ENCODE measurements at regions not wholly inside any gene's neighbourhood (a gene's known extent, or its start where the extent isn't known, plus 50 kb on each side); places are given as distances from the start of the nearest gene placed in this dataset.

DNA sequence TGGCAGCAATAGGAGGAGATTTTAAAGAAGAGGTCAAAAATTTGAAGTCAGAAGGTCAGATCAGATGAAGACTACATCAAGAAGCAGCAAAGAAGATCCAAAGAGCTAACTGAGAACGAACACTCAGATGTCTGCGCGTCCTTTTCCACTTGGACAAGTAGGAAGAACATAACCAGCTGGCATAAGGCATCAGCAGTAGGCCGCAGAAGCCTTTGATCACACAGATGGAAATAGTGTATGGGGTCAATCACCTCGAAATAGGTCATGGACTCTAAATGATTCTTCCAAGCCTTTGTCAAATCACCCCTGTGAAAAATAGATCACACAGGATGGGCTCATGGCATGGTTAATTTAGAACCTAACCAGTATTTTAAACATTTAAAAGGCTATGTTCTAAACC is 56.4 kb upstream of the TOM1L1 start:
- H3K27me3 ChIP-seq (ENCODE audit: insufficient read depth in 3 of 3, low read length in 2 of 3): no peaks in the 10 kb centered on the region
- TF ChIP-seq, protein P1, sequence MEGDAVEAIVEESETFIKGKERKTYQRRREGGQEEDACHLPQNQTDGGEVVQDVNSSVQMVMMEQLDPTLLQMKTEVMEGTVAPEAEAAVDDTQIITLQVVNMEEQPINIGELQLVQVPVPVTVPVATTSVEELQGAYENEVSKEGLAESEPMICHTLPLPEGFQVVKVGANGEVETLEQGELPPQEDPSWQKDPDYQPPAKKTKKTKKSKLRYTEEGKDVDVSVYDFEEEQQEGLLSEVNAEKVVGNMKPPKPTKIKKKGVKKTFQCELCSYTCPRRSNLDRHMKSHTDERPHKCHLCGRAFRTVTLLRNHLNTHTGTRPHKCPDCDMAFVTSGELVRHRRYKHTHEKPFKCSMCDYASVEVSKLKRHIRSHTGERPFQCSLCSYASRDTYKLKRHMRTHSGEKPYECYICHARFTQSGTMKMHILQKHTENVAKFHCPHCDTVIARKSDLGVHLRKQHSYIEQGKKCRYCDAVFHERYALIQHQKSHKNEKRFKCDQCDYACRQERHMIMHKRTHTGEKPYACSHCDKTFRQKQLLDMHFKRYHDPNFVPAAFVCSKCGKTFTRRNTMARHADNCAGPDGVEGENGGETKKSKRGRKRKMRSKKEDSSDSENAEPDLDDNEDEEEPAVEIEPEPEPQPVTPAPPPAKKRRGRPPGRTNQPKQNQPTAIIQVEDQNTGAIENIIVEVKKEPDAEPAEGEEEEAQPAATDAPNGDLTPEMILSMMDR (IDR thresholded peaks at IDR 0.05): no peak
- H3K27ac ChIP-seq: no peak overlapping the region
- 36 to 43% (median 41%) methylated on average over 5 of the region's 5 CpGs for WGBS, 3 donors
- H3K4me3 ChIP-seq: no peak overlapping the region
- no peaks in the 10 kb centered on the region for H3K36me3 ChIP-seq (ENCODE audit: insufficient read depth in 1 of 2, low read depth in 1 of 2)
- no peaks in the 10 kb centered on the region for H3K4me1 ChIP-seq
- H3K9me3 ChIP-seq: no peaks in the 10 kb centered on the region
- DNase-seq: no peak
- intact Hi-C loops (cut with DNase I): no loop called here
- ATAC-seq: no peak

DNA sequence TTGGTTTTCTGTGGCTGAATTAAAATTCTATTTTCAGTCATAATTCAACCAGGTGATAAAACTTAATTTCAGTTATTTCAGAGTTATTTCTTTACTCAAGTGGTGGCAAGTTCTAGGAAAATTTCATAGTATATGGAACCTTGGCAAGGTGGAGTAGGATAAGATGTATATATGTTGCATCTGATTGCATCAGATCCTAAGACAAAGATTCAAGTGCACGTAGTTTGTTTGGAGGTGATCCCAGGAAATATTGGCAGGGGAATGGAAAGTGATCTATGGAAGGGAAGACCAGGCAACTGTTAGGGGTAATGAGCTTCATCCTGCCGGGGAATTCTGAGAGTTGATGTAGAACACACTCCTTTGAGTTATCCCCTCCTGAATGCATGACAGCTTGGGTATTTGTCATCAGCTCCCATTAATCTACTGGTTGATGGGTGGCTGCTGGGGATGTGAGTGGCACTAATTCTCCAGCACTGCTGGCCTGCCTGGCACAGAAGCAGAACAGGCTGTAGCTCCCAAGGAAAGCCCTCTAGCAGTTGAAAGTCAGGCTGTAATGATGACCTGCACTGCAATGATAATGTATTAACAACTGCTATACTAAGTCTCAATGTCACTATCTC is 52.2 kb upstream of the TOM1L1 start:
- no peak overlapping the region for H3K4me3 ChIP-seq
- H3K27me3 ChIP-seq (ENCODE audit: insufficient read depth in 3 of 3, low read length in 2 of 3): no peaks in the 10 kb centered on the region
- WGBS, 3 donors: 47 to 77% (median 59%) methylated on average over 2 of the region's 2 CpGs
- TF ChIP-seq, protein P1 (IDR thresholded peaks at IDR 0.05): no peak
- no peaks in the 10 kb centered on the region for H3K36me3 ChIP-seq (ENCODE audit: insufficient read depth in 1 of 2, low read depth in 1 of 2)
- H3K4me1 ChIP-seq: no peaks in the 10 kb centered on the region
- H3K9me3 ChIP-seq: no peaks in the 10 kb centered on the region
- DNase-seq (no peak), ATAC-seq (no peak)
- intact Hi-C loops (cut with DNase I): no loop called here
- H3K27ac ChIP-seq: no peak overlapping the region

DNA sequence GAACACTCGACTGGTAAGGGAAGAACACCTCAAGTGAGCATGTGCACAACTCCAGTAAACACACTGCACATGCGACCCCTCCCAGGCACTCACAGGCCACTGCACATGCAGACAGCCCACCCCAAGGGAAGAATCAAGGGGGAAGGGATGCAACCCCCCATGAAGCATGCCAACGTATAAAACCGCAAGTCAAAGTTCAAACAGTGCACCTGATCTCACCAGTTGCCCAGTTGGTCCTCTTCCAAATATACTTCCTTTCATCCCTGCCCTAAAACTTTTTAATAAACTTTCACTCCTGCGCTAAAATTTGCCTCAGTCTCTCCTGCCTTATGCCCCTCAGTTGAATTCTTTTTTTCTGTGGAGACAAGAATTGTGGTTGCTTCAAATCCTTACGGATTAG is 51.0 kb upstream of the TOM1L1 start:
- Histone ChIP-seq H3K27me3 (ENCODE audit: insufficient read depth in 3 of 3, low read length in 2 of 3) (no peaks in the 10 kb centered on the region), H3K27ac (no peak overlapping the region), H3K4me3 (no peak overlapping the region), H3K36me3 (ENCODE audit: insufficient read depth in 1 of 2, low read depth in 1 of 2) (no peaks in the 10 kb centered on the region), H3K4me1 (no peaks in the 10 kb centered on the region), H3K9me3 (no peaks in the 10 kb centered on the region)
- TF ChIP-seq, protein P1 (IDR thresholded peaks at IDR 0.05): no peak
- DNase-seq (no peak), ATAC-seq (no peak)
- intact Hi-C loops (cut with DNase I): no loop called here
- WGBS, 3 donors: 74 to 81% (median 80%) methylated on average over 6 of the region's 6 CpGs

All from psoas muscle (tissue), 7 donors.